ACC112 (cell line): ENCODE measurements at regions not wholly inside any gene's neighbourhood (a gene's known extent, or its start where the extent isn't known, plus 50 kb on each side); places are given as distances from the start of the nearest gene placed in this dataset.

ENCODE experiments used
- H2AFZ ChIP-seq: fragments of 200-600 bp; sonication (generic); one replicate; pipeline ENCODE4 v1.6.0; 2017; ENCODE audit warnings: antibody characterized with exemption, low read length; ENCODE audit not compliant: unreplicated experiment
- H3K27ac ChIP-seq: fragments of 200-600 bp; sonication (generic); 2 replicates; pipeline ENCODE4 v1.5.1; 2014; ENCODE audit warnings: low read depth, mild to moderate bottlenecking, antibody characterized with exemption, low read length, moderate library complexity
- H3K27me3 ChIP-seq: fragments of 200-600 bp; sonication (generic); 2 replicates; pipeline ENCODE4 v1.6.1; 2014; ENCODE audit warnings: mild to moderate bottlenecking, antibody characterized with exemption, low read length, moderate library complexity, mixed read lengths; ENCODE audit not compliant: insufficient read depth
- H3K36me3 ChIP-seq: fragments of 200-600 bp; sonication (generic); 2 replicates; pipeline ENCODE4 v1.6.1; 2016; ENCODE audit warnings: mild to moderate bottlenecking, antibody characterized with exemption, low read length, moderate library complexity, mixed read lengths; ENCODE audit not compliant: insufficient read depth
- H3K4me1 ChIP-seq: fragments of 200-600 bp; sonication (generic); one replicate; pipeline ENCODE4 v1.6.1; 2016; ENCODE audit warnings: low read length, mixed read lengths; ENCODE audit not compliant: insufficient read depth, unreplicated experiment, control insufficient read depth
- H3K4me3 ChIP-seq: fragments of 200-600 bp; sonication (generic); 2 replicates; pipeline ENCODE4 v1.5.1; 2014; ENCODE audit warnings: mild to moderate bottlenecking, low read depth, low read length
- H3K79me2 ChIP-seq: fragments of 200-600 bp; sonication (generic); one replicate; pipeline ENCODE4 v1.6.0; 2016; ENCODE audit warnings: low read length; ENCODE audit not compliant: control insufficient read depth, unreplicated experiment, insufficient read depth

- no peaks in the 10 kb centered on the region for H3K36me3 ChIP-seq
- H2AFZ ChIP-seq, result no peak overlapping the region
- H3K4me1 ChIP-seq, result no peaks in the 10 kb centered on the region
- no peak overlapping the region for H3K4me3 ChIP-seq
- H3K27me3 ChIP-seq, result peaks cover 67% of the 10 kb centered on the region
- no peaks in the 10 kb centered on the region for H3K79me2 ChIP-seq
- no peak overlapping the region for H3K27ac ChIP-seq
These were observed 82.5 kb downstream of the THNSL2 start for GRCh38 chr2:88252646-88253045.

- Histone ChIP-seq H2AFZ (no peak overlapping the region), H3K4me1 (no peaks in the 10 kb centered on the region), H3K27me3 (peaks cover 67% of the 10 kb centered on the region), H3K79me2 (no peaks in the 10 kb centered on the region), H3K4me3 (no peak overlapping the region), H3K27ac (no peak overlapping the region), H3K36me3 (no peaks in the 10 kb centered on the region)
These were observed 82.0 kb downstream of the THNSL2 start for GRCh38 chr2:88252111-88252510.

- no peak overlapping the region for H3K27ac ChIP-seq
- H3K79me2 ChIP-seq, result no peaks in the 10 kb centered on the region
- no peak overlapping the region for H3K4me3 ChIP-seq
- H2AFZ ChIP-seq, result no peak overlapping the region
- peaks cover 56% of the 10 kb centered on the region for H3K27me3 ChIP-seq
- H3K36me3 ChIP-seq, result no peaks in the 10 kb centered on the region
- no peaks in the 10 kb centered on the region for H3K4me1 ChIP-seq
These were observed 80.3 kb downstream of the THNSL2 start for GRCh38 chr2:88250404-88250803.

GRCh38 chr2:88248280-88248828 lies 78.2 kb downstream of the THNSL2 start:
- no peak overlapping the region for H3K4me3 ChIP-seq
- H2AFZ ChIP-seq, result no peak overlapping the region
- H3K4me1 ChIP-seq, result no peaks in the 10 kb centered on the region
- no peaks in the 10 kb centered on the region for H3K79me2 ChIP-seq
- no peak overlapping the region for H3K27ac ChIP-seq
- H3K36me3 ChIP-seq, result no peaks in the 10 kb centered on the region
- H3K27me3 ChIP-seq, result peaks cover 45% of the 10 kb centered on the region

- H3K27ac ChIP-seq, result no peak overlapping the region
These were observed 77.4 kb downstream of the THNSL2 start for GRCh38 chr2:88247531-88247930.

GRCh38 chr2:88245109-88245508 lies 75.0 kb downstream of the THNSL2 start:
- Histone ChIP-seq H3K4me3 (no peak overlapping the region), H3K27ac (no peak overlapping the region), H3K4me1 (no peaks in the 10 kb centered on the region), H3K27me3 (peaks cover 39% of the 10 kb centered on the region; the same call in 1 of the 2 replicates), H3K36me3 (no peaks in the 10 kb centered on the region), H2AFZ (no peak overlapping the region), H3K79me2 (no peaks in the 10 kb centered on the region)

More at GRCh38 chr2:88247531-88247930, 77.4 kb downstream of the THNSL2 start:
- no peak overlapping the region for H2AFZ ChIP-seq
- peaks cover 41% of the 10 kb centered on the region for H3K27me3 ChIP-seq
- no peaks in the 10 kb centered on the region for H3K36me3 ChIP-seq
- H3K4me3 ChIP-seq, result no peak overlapping the region
- no peaks in the 10 kb centered on the region for H3K79me2 ChIP-seq
- no peaks in the 10 kb centered on the region for H3K4me1 ChIP-seq

GRCh38 chr2:88239781-88240180 lies 69.6 kb downstream of the THNSL2 start:
- no peak overlapping the region for H3K27ac ChIP-seq
- no peaks in the 10 kb centered on the region for H3K36me3 ChIP-seq

GRCh38 chr2:88236666-88237065 lies 66.5 kb downstream of the THNSL2 start:
- no peak overlapping the region for H3K4me3 ChIP-seq
- no peaks in the 10 kb centered on the region for H3K36me3 ChIP-seq
- no peak overlapping the region for H2AFZ ChIP-seq
- H3K4me1 ChIP-seq, result no peaks in the 10 kb centered on the region
- peaks cover 64% of the 10 kb centered on the region for H3K27me3 ChIP-seq
- H3K27ac ChIP-seq, result no peak overlapping the region
- H3K79me2 ChIP-seq, result no peaks in the 10 kb centered on the region

More at GRCh38 chr2:88239781-88240180, 69.6 kb downstream of the THNSL2 start:
- Histone ChIP-seq H3K4me3 (no peak overlapping the region), H2AFZ (no peak overlapping the region), H3K27me3 (peaks cover 49% of the 10 kb centered on the region), H3K79me2 (no peaks in the 10 kb centered on the region), H3K4me1 (no peaks in the 10 kb centered on the region)
